Fibroblast of mammary gland (primary cell): ENCODE measurements at regions not wholly inside any gene's neighbourhood (a gene's known extent, or its start where the extent isn't known, plus 50 kb on each side); places are given as distances from the start of the nearest gene placed in this dataset.
A peak's percentile ranks its signal among the peaks of the same experiment; 100 is the strongest.

Experiments
- DNase-seq: peaks from one replicate; pipeline ENCODE4 v3.0.0-alpha.2; 2010; ENCODE audit warnings: low read depth
- H3K4me3 ChIP-seq: 2 replicates; pipeline ENCODE4 v1.5.1; 2011; ENCODE audit warnings: low read depth, mild to moderate bottlenecking, low read length, moderate library complexity; ENCODE audit not compliant: control insufficient read depth
- TF ChIP-seq, protein P1 (sequence below): conservative IDR thresholded peaks from 2 replicates; pipeline ENCODE4 v1.5.1; 2011; ENCODE audit warnings: low read depth, low read length, inconsistent platforms; ENCODE audit not compliant: control insufficient read depth, insufficient read depth

GRCh38 chr5:40321514-40321913, 358.2 kb upstream of the PTGER4 start:
- TF ChIP-seq, protein P1, sequence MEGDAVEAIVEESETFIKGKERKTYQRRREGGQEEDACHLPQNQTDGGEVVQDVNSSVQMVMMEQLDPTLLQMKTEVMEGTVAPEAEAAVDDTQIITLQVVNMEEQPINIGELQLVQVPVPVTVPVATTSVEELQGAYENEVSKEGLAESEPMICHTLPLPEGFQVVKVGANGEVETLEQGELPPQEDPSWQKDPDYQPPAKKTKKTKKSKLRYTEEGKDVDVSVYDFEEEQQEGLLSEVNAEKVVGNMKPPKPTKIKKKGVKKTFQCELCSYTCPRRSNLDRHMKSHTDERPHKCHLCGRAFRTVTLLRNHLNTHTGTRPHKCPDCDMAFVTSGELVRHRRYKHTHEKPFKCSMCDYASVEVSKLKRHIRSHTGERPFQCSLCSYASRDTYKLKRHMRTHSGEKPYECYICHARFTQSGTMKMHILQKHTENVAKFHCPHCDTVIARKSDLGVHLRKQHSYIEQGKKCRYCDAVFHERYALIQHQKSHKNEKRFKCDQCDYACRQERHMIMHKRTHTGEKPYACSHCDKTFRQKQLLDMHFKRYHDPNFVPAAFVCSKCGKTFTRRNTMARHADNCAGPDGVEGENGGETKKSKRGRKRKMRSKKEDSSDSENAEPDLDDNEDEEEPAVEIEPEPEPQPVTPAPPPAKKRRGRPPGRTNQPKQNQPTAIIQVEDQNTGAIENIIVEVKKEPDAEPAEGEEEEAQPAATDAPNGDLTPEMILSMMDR: no peak
- H3K4me3 ChIP-seq: no peak overlapping the region
- DNase-seq: no peak

GRCh38 chr5:40318395-40318794, 361.3 kb upstream of the PTGER4 start:
- DNase-seq: no peak
- no peak overlapping the region for H3K4me3 ChIP-seq
- TF ChIP-seq, protein P1: no peak

DNA sequence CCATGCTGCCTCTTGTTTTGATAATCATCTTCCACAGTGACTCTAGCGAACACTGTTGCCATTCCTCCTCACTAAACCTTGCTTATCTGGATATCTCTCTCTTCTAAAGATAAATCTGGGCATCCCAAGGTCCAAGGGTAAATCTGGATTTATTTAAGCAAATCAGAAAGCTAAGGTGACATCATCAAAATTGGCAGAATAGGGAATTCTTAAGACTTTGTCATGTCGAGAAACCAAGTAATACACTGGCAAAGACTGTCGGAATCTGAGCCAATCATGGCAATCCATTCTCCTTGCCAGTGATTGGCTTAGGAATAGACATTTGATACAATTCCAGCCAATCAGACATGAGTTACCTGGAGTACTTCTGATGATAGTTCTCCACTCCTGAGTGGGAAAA, 362.7 kb upstream of the PTGER4 start:
- peak; percentile 19 for DNase-seq
- H3K4me3 ChIP-seq: no peak overlapping the region
- TF ChIP-seq, protein P1: no peak

DNA sequence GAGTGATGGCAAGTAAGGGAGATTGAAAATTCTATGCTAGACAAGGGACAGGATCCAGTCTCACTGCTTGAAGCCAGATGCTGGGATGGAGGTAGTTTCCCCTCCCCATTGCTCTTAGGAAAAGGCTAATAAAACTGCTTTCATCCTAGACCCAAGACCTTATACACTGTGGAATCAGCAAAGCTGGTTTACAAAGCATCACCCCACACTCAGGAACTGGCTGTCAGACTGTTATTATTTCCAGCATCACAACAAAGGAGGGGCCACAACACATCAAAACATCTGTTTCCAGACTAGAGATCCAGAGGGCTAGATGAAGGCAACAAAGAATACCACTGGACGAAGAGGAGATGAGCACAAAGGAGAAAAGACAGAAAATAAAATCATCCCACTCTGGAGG, 364.6 kb upstream of the PTGER4 start:
- H3K4me3 ChIP-seq: no peak overlapping the region
- TF ChIP-seq, protein P1: no peak
- no peak for DNase-seq

DNA sequence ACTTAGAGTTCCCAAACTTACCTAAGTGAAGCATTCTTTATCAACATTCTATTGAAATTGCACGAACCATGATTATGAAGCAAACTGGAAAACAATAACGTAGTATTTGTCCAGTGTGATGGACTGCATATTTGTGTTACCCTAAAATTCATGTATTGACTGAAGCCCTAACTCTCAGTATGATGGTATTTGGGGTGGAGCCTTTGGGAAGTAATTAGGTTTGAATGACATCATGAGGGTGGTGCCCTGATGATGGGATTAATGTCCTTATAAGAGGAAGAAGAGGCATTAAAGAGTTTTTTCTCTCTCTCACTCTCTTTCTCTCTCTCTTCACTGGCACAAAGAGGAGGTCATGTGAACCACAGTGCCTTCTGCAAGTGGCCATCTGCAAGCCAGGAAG, 365.4 kb upstream of the PTGER4 start:
- TF ChIP-seq, protein P1: no peak
- H3K4me3 ChIP-seq: no peak overlapping the region

DNA sequence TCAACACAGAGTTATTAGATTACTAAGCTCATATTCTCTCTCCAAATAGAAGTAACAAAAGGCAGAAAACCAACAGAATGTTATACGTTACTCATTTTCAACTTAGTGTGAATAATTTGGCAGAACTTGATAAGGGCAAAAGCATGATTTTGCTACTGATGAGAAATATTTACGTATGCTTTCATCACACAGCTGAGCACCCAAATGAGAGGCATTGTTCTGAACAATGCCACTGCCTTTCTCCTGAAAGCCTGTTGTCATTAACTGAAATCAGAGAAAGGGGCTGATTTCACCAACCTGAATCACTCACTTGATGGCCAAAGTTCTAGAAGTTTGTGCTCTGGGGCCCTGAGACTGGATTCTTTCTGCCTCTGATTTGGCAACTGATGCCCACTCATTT, 367.5 kb upstream of the PTGER4 start:
- TF ChIP-seq, protein P1: no peak
- no peak for DNase-seq

More for the DNA sequence above, 365.4 kb upstream of the PTGER4 start:
- no peak for DNase-seq

GRCh38 chr5:40309851-40310250, 369.9 kb upstream of the PTGER4 start:
- no peak for DNase-seq
- no peak overlapping the region for H3K4me3 ChIP-seq
- TF ChIP-seq, protein P1: no peak

More for the DNA sequence above, 367.5 kb upstream of the PTGER4 start:
- no peak overlapping the region for H3K4me3 ChIP-seq
